Small intestine (tissue), 7 donors: ENCODE measurements at regions not wholly inside any gene's neighbourhood (a gene's known extent, or its start where the extent isn't known, plus 50 kb on each side); places are given as distances from the start of the nearest gene placed in this dataset.
A peak's percentile ranks its signal among the peaks of the same experiment; 100 is the strongest.

Source experiments
- DNase-seq, 2 donors: peaks; one replicate each; pipeline versions ENCODE4 v3.0.0 to v3.0.0-alpha.2; 2013
- FAIRE-seq: peaks from 2 replicates; lab custom pipeline; 2012; peaks lifted over from hg19 to GRCh38; lab: Jason Lieb, UNC
- H3K27ac ChIP-seq, 3 donors: one replicate each; pipeline ENCODE4 v1.5.1; 2013; ENCODE audit warnings: low read length in 2 of 3, mild to moderate bottlenecking in 2 of 3, control low read depth in 1 of 3, inconsistent platforms in 1 of 3, low read depth in 1 of 3, moderate library complexity in 1 of 3
- H3K27me3 ChIP-seq, 3 donors: one replicate each; pipeline ENCODE4 v1.6.1; 2013; ENCODE audit warnings: low read length in 3 of 3, inconsistent platforms in 1 of 3; ENCODE audit not compliant: control insufficient read depth in 3 of 3, insufficient read depth in 3 of 3
- H3K36me3 ChIP-seq, 3 donors: one replicate each; pipeline ENCODE4 v1.6.1; 2013; ENCODE audit warnings: low read length in 3 of 3, inconsistent platforms in 1 of 3, low read depth in 1 of 3, mild to moderate bottlenecking in 1 of 3, moderate library complexity in 1 of 3; ENCODE audit not compliant: control insufficient read depth in 3 of 3, insufficient read depth in 2 of 3
- H3K4me1 ChIP-seq, 3 donors: one replicate each; pipeline ENCODE4 v1.6.1; 2013; ENCODE audit warnings: low read length in 2 of 3, inconsistent platforms in 1 of 3, low read depth in 1 of 3, mild to moderate bottlenecking in 1 of 3, moderate library complexity in 1 of 3; ENCODE audit not compliant: control insufficient read depth in 3 of 3, insufficient read depth in 2 of 3
- H3K4me3 ChIP-seq, 3 donors: one replicate each; pipeline ENCODE4 v1.5.1; 2013; ENCODE audit warnings: low read length in 3 of 3, control low read depth in 1 of 3, inconsistent platforms in 1 of 3, low read depth in 1 of 3, mild to moderate bottlenecking in 1 of 3, moderate library complexity in 1 of 3
- H3K9me3 ChIP-seq, 2 donors: one replicate each; pipeline ENCODE4 v1.6.1; 2013; ENCODE audit warnings: low read depth in 1 of 2, low read length in 1 of 2; ENCODE audit not compliant: control insufficient read depth in 2 of 2, insufficient read depth in 1 of 2
- WGBS, 3 donors: extraction: QIAGEN DNeasy Blood & Tissue Kit; methylation state at CpG; one replicate each; pipeline ENCODE4 v1.1.7; 2013; 5-methylcytosine and 5-hydroxymethylcytosine counted together
- donor health status: healthy with polysubstance abuse.
- donor health status: control.
- donor health status: control.
- donor health status: Bipolar disorder and iron deficiency.
- donor health status: healthy.

DNA sequence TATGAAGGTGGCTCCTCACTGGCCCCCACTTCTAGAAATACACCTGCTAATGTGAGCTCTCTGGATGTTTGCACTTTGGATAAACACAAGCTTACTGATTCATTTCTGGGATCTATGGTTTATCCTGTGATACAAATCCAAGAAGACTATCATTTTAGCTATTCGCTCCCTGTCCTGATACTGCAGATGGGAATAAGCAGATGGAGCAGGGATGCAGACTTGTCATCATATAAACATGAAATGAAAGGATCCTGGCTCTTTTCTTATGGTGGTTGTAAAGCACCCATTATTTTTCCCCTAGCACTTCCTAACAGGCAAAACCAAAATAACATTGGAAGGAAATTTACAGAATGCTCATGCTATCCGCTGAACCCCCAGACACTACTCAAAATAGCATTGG is 162.9 kb upstream of the NOCT start:
- no peaks in the 10 kb centered on the region for H3K4me1 ChIP-seq
- H3K36me3 ChIP-seq = no peaks in the 10 kb centered on the region
- no peak overlapping the region for H3K27ac ChIP-seq
- WGBS, 3 donors = 81 to 96% (median 87%) methylated on average over 2 of the region's 2 CpGs
- no peak for FAIRE-seq
- no peak overlapping the region for H3K4me3 ChIP-seq
- no peak for DNase-seq
- no peaks in the 10 kb centered on the region for H3K9me3 ChIP-seq
- H3K27me3 ChIP-seq = no peaks in the 10 kb centered on the region

DNA sequence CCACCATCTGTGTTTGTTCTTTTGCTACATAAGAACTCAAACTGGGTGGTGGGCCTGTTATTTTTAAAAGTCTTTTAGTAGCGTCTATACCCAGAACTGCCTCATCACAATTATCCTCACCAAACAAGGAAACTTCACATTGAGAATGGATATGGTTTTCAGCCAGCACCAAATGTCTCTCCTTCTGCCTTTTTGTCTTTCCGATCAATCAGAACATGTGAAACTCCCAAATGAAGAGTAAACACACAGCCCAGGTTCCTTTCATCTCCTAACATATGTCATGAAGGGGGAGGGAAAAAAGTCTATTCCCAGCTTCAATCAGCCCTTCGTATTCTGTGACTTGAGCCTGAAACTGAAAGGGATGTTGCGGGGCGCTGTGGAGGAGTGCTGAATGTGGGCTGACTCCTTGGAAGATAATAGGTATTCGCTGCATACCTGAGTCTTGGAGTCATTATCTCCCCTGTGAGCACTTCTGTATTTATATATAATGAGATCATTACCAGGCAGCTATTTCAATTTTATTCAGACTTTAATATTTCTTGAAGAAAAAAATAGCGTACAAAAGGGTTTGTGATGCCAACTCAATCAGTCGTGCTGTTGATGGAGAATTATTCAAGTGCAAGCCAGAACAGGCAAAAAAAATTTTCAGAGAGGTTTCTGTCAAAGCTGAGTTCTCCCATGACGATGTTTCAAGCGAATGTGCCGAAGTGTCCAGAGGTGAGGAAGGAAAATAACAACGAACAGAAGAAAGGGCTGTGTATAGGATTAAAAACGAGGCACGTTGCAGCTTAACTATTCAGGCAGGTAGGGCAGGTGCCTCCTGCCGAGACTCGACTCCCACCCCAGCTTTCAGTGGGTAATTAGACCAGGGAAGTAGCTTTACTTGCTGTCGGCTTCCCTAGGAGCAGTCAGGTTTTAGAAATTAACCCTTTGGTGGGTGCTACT is 163.9 kb upstream of the NOCT start:
- H3K27me3 ChIP-seq = no peaks in the 10 kb centered on the region
- no peaks in the 10 kb centered on the region for H3K9me3 ChIP-seq
- H3K4me1 ChIP-seq = no peaks in the 10 kb centered on the region
- H3K36me3 ChIP-seq = no peaks in the 10 kb centered on the region
- DNase-seq = peak in 1 of 2 donors; percentile 46
- H3K27ac ChIP-seq = no peak overlapping the region
- 14 to 25% (median 22%) methylated on average over 17 of the region's 17 CpGs for WGBS, 3 donors
- no peak for FAIRE-seq
- no peak overlapping the region for H3K4me3 ChIP-seq

GRCh38 chr4:138845664-138846063 is 169.9 kb upstream of the NOCT start:
- WGBS, 3 donors = 56 to 70% (median 62%) methylated on average over 9 of the region's 9 CpGs
- no peak for FAIRE-seq

DNA sequence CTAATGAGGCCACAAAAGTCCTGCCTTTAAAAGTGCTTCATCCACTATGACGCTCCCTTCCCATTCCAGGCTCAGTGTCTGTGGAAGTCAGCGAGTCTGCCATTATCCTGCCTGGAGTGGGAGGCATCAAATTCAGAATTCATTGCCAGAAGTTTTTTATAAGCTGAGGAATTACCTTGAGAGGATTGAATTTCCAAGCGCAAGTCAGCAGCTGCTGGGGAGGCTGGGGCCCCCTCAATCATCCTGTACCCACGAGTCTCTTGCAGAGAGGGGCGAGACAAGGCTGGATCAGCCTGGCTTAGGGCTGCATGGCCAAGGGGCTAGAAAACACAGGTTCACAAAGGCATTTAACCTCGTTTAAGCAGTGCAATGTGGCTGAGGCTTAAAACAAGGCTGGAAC is 170.5 kb upstream of the NOCT start:
- Histone ChIP-seq H3K27ac (no peak overlapping the region), H3K27me3 (no peaks in the 10 kb centered on the region), H3K36me3 (no peaks in the 10 kb centered on the region), H3K4me3 (no peak overlapping the region), H3K9me3 (no peaks in the 10 kb centered on the region), H3K4me1 (no peaks in the 10 kb centered on the region)
- FAIRE-seq (no peak), DNase-seq (no peak)
- 62 to 74% (median 71%) methylated on average over 6 of the region's 6 CpGs for WGBS, 3 donors

More at GRCh38 chr4:138845664-138846063, 169.9 kb upstream of the NOCT start:
- no peak for DNase-seq
- H3K36me3 ChIP-seq = no peaks in the 10 kb centered on the region
- H3K4me3 ChIP-seq = no peak overlapping the region
- H3K27ac ChIP-seq = no peak overlapping the region
- no peaks in the 10 kb centered on the region for H3K9me3 ChIP-seq
- no peaks in the 10 kb centered on the region for H3K27me3 ChIP-seq
- no peaks in the 10 kb centered on the region for H3K4me1 ChIP-seq

- H3K36me3 ChIP-seq = no peaks in the 10 kb centered on the region
- peaks cover 0 to 2% (median 0%) of the 10 kb centered on the region in 3 donors for H3K27me3 ChIP-seq
- H3K9me3 ChIP-seq = no peaks in the 10 kb centered on the region
- H3K4me1 ChIP-seq = no peaks in the 10 kb centered on the region
- WGBS, 3 donors = 23 to 59% (median 31%) methylated on average over 7 of the region's 7 CpGs
- FAIRE-seq = no peak
- peak; percentile 50 to 54 for DNase-seq
- H3K4me3 ChIP-seq = no peak overlapping the region
- H3K27ac ChIP-seq = no peak overlapping the region
Observed at GRCh38 chr4:138843616-138844015, 172.0 kb upstream of the NOCT start.

DNA sequence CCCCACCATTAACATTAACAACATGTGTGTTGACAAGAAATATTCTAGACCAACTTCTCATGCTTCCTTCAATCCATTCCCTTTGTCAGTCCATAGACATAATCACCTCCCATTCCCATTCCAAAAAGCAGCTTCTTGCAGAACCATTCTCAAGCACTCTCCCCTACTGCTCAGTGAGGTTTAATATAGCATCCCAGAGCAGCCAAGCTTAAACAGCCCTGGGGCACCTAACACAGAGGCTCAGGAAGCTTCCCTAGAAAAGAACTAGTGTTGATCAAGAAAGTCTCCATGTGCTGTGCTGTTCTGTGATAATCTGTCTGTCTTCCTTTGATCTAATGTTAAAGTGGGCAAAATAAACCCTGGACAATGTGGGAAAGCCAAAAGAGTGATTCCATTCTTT is 174.2 kb upstream of the NOCT start:
- Histone ChIP-seq H3K4me3 (no peak overlapping the region), H3K9me3 (no peaks in the 10 kb centered on the region), H3K27ac (no peak overlapping the region), H3K4me1 (no peaks in the 10 kb centered on the region), H3K36me3 (no peaks in the 10 kb centered on the region), H3K27me3 (peaks cover 0 to 2% (median 0%) of the 10 kb centered on the region in 3 donors)
- FAIRE-seq (no peak), DNase-seq (no peak)

DNA sequence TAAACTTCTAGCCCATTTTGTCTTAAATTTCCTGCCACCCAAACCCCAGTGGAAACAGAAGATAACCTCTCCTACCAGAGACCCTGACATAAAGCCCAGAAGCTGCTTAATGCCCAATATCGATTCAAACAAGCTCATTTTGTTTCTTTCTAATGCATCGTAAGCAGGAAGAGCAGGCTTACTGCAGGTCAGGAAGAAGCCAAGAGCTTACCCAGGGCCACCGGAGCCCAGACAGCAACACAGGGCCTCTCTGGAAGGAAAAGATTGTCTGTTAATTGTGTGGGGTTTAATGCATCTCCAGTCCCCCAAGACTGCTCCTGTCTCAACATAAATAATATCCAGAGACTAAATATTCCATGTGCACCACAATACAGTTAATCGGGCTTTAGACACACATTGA is 177.3 kb upstream of the NOCT start:
- WGBS, 3 donors = 78 to 88% (median 82%) methylated on average over 4 of the region's 4 CpGs
- peaks cover 0 to 2% (median 0%) of the 10 kb centered on the region in 3 donors for H3K27me3 ChIP-seq
- no peak overlapping the region for H3K4me3 ChIP-seq
- DNase-seq (no peak), FAIRE-seq (no peak)
- no peaks in the 10 kb centered on the region for H3K36me3 ChIP-seq
- no peak overlapping the region for H3K27ac ChIP-seq
- H3K9me3 ChIP-seq = no peaks in the 10 kb centered on the region
- peaks cover 0 to 2% (median 0%) of the 10 kb centered on the region in 3 donors for H3K4me1 ChIP-seq

DNA sequence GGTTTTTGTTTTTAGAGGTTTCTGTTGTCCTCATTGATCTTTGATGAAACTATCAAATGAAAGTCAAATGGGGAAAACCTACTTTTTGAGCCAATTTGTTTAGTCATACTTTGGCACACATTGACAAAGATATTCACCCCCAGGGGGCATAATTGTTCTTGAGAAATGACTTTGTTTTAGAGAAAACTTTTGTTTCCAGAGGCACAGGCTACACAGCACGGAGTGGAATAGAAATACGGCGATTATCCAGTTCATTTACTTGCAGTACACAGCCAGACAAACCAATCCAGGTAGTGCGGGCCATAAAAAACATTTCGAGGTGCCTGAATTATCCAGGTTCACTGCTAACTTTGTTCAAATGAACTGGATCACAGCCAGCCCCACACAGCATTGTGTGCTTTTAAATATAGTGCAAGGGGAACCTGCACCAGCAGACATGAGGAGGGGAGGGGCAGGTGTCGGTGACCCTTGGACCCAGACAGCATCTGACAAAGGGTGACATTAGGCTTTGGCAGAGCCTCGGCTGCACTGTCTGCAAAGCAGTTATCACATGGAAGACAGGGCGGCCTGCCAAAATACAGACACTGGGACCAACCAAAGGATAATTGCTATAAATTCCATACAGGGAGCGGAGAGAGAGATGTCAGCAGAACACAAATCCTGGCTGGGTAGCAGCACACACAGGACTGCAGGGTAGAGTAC is 179.6 kb upstream of the NOCT start:
- Histone ChIP-seq H3K4me1 (peaks cover 0 to 2% (median 0%) of the 10 kb centered on the region in 3 donors), H3K27me3 (peaks cover 0 to 2% (median 0%) of the 10 kb centered on the region in 3 donors), H3K9me3 (peaks cover 0 to 4% of the 10 kb centered on the region in 2 donors), H3K36me3 (no peaks in the 10 kb centered on the region), H3K4me3 (no peak overlapping the region), H3K27ac (no peak overlapping the region)
- DNase-seq (peak; percentile 49 to 72), FAIRE-seq (no peak)
- WGBS, 3 donors = 19 to 61% (median 34%) methylated on average over 9 of the region's 9 CpGs
